CD4-positive, CD25-positive, alpha-beta regulatory T cell (primary cell): ENCODE measurements at regions not wholly inside any gene's neighbourhood (a gene's known extent, or its start where the extent isn't known, plus 50 kb on each side); places are given as distances from the start of the nearest gene placed in this dataset.

Experiments
- ATAC-seq, 2 donors: fragments of 150-1000 bp; cut with Tn5 transposase; one replicate each; pipeline ENCODE4 v1.10.0; 2021; ENCODE audit warnings: low read depth in 2 of 2, moderate number of reproducible peaks in 2 of 2, moderate library complexity in 1 of 2
- DNase-seq, 3 donors: peaks; one replicate each; pipeline versions ENCODE4 v3.0.0 to v3.0.0-alpha.2; 2012 to 2022; ENCODE audit warnings: mixed read lengths in 1 of 3
- H3K27ac ChIP-seq: one replicate; pipeline ENCODE4 v1.7.0; 2013; ENCODE audit warnings: mild to moderate bottlenecking, low read length; ENCODE audit not compliant: insufficient read depth, poor library complexity, severe bottlenecking
- H3K27me3 ChIP-seq: one replicate; pipeline ENCODE4 v1.7.0; 2013; ENCODE audit warnings: low read length; ENCODE audit not compliant: control insufficient read depth, insufficient read depth
- H3K36me3 ChIP-seq: one replicate; pipeline ENCODE4 v1.7.0; 2013; ENCODE audit warnings: mild to moderate bottlenecking, low read length, moderate library complexity; ENCODE audit not compliant: control insufficient read depth, insufficient read depth
- H3K4me1 ChIP-seq: 2 replicates; pipeline ENCODE4 v1.7.0; 2013; ENCODE audit warnings: mild to moderate bottlenecking, low read length; ENCODE audit not compliant: insufficient read depth, control insufficient read depth, poor library complexity, severe bottlenecking
- H3K4me3 ChIP-seq: one replicate; pipeline ENCODE4 v1.7.0; 2013; ENCODE audit warnings: low read depth, mild to moderate bottlenecking, low read length, moderate library complexity
- H3K9me3 ChIP-seq, 2 experiments: 1 replicate in 1 of 2; 2 replicates in 1 of 2; pipeline ENCODE4 v1.7.0; 2013; ENCODE audit warnings: low read length in 2 of 2, mild to moderate bottlenecking in 1 of 2, moderate library complexity in 1 of 2; ENCODE audit not compliant: control insufficient read depth in 2 of 2
- H3K27ac Mint-ChIP-seq, 3 donors: one replicate each; pipeline ENCODE4 v1.8.0; 2020 to 2022; ENCODE audit warnings: mild to moderate bottlenecking in 3 of 3, mixed read lengths in 3 of 3, moderate library complexity in 2 of 3
- H3K27me3 Mint-ChIP-seq: one replicate; pipeline ENCODE4 v1.8.0; 2022; ENCODE audit warnings: mild to moderate bottlenecking, mixed read lengths
- H3K36me3 Mint-ChIP-seq: one replicate; pipeline ENCODE4 v1.8.0; 2020; ENCODE audit warnings: mixed read lengths
- H3K4me1 Mint-ChIP-seq, 4 donors: one replicate each; pipeline ENCODE4 v1.8.0; 2020 to 2022; ENCODE audit warnings: mixed read lengths in 4 of 4, mild to moderate bottlenecking in 1 of 4
- H3K4me3 Mint-ChIP-seq, 4 donors: one replicate each; pipeline ENCODE4 v1.8.0; 2020 to 2022; ENCODE audit warnings: mild to moderate bottlenecking in 4 of 4, mixed read lengths in 4 of 4, moderate library complexity in 3 of 4
- H3K9me3 Mint-ChIP-seq, 7 donors: one replicate each; pipeline ENCODE4 v1.8.0; 2020 to 2022; ENCODE audit warnings: mixed read lengths in 7 of 7, mild to moderate bottlenecking in 3 of 7, moderate library complexity in 2 of 7

GRCh38 chr12:98453070-98453469 lies 62.3 kb upstream of the TMPO start:
- Mint-ChIP-seq H3K4me3 (no peak overlapping the region), H3K4me1 (peaks cover 0 to 7% (median 3%) of the 10 kb centered on the region in 4 donors), H3K36me3 (no peaks in the 10 kb centered on the region), H3K9me3 (no peaks in the 10 kb centered on the region), H3K27ac (no peak overlapping the region), H3K27me3 (peaks cover 36% of the 10 kb centered on the region)
- Histone ChIP-seq H3K9me3 (no peaks in the 10 kb centered on the region), H3K27ac (no peak overlapping the region), H3K36me3 (no peaks in the 10 kb centered on the region), H3K4me1 (peaks cover 6% of the 10 kb centered on the region), H3K27me3 (peaks cover 17% of the 10 kb centered on the region), H3K4me3 (no peak overlapping the region)
- DNase-seq (no peak), ATAC-seq (no peak)

GRCh38 chr12:98453492-98453891 lies 61.9 kb upstream of the TMPO start:
- Mint-ChIP-seq H3K36me3 (no peaks in the 10 kb centered on the region), H3K9me3 (no peaks in the 10 kb centered on the region), H3K4me3 (no peak overlapping the region), H3K4me1 (peaks cover 0 to 7% (median 3%) of the 10 kb centered on the region in 4 donors), H3K27me3 (peaks cover 32% of the 10 kb centered on the region), H3K27ac (no peak overlapping the region)
- Histone ChIP-seq H3K36me3 (no peaks in the 10 kb centered on the region), H3K27me3 (peaks cover 17% of the 10 kb centered on the region), H3K27ac (no peak overlapping the region), H3K4me3 (no peak overlapping the region), H3K9me3 (no peaks in the 10 kb centered on the region), H3K4me1 (peaks cover 6% of the 10 kb centered on the region)
- DNase-seq (no peak), ATAC-seq (no peak)

GRCh38 chr12:98456041-98456440 lies 59.3 kb upstream of the TMPO start:
- H3K4me3 Mint-ChIP-seq: peak overlapping the region in 1 of 4 donors; percentile 81
- ATAC-seq (no peak), DNase-seq (no peak)
- H3K27ac Mint-ChIP-seq: no peak overlapping the region
- Histone ChIP-seq H3K36me3 (no peaks in the 10 kb centered on the region), H3K27ac (no peak overlapping the region), H3K4me1 (peaks cover 6% of the 10 kb centered on the region), H3K4me3 (no peak overlapping the region), H3K9me3 (no peaks in the 10 kb centered on the region), H3K27me3 (peaks cover 17% of the 10 kb centered on the region)
- no peaks in the 10 kb centered on the region for H3K9me3 Mint-ChIP-seq
- H3K27me3 Mint-ChIP-seq: peaks cover 31% of the 10 kb centered on the region
- no peaks in the 10 kb centered on the region for H3K36me3 Mint-ChIP-seq
- peaks cover 0 to 7% (median 3%) of the 10 kb centered on the region in 4 donors for H3K4me1 Mint-ChIP-seq

- ATAC-seq: no peak
These were observed 58.5 kb upstream of the TMPO start for GRCh38 chr12:98456576-98457573.

GRCh38 chr12:98464190-98464589 lies 51.2 kb upstream of the TMPO start:
- no peak overlapping the region for H3K27ac ChIP-seq
- H3K4me3 ChIP-seq: no peak overlapping the region
- Mint-ChIP-seq H3K9me3 (no peaks in the 10 kb centered on the region), H3K27me3 (peaks cover 33% of the 10 kb centered on the region), H3K27ac (no peak overlapping the region), H3K4me3 (no peak overlapping the region), H3K4me1 (no peaks in the 10 kb centered on the region), H3K36me3 (no peaks in the 10 kb centered on the region)
- DNase-seq: no peak
- H3K27me3 ChIP-seq: peaks cover 2% of the 10 kb centered on the region
- no peaks in the 10 kb centered on the region for H3K9me3 ChIP-seq
- no peaks in the 10 kb centered on the region for H3K4me1 ChIP-seq
- H3K36me3 ChIP-seq: no peaks in the 10 kb centered on the region
- ATAC-seq: no peak

More at GRCh38 chr12:98456576-98457573, 58.5 kb upstream of the TMPO start:
- Histone ChIP-seq H3K27me3 (peaks cover 17% of the 10 kb centered on the region), H3K4me3 (no peak overlapping the region), H3K27ac (no peak overlapping the region), H3K9me3 (no peaks in the 10 kb centered on the region), H3K4me1 (peaks cover 6% of the 10 kb centered on the region), H3K36me3 (no peaks in the 10 kb centered on the region)
- H3K27me3 Mint-ChIP-seq: peaks cover 27% of the 10 kb centered on the region
- no peaks in the 10 kb centered on the region for H3K36me3 Mint-ChIP-seq
- H3K4me1 Mint-ChIP-seq: peaks cover 0 to 7% (median 3%) of the 10 kb centered on the region in 4 donors
- no peaks in the 10 kb centered on the region for H3K9me3 Mint-ChIP-seq
- peak in 1 of 3 donors; percentile 20 for DNase-seq
- no peak overlapping the region for H3K27ac Mint-ChIP-seq
- H3K4me3 Mint-ChIP-seq: peak overlapping the region in 3 of 4 donors; percentile 32 to 81 (median 58)

- H3K27me3 ChIP-seq: peaks cover 2% of the 10 kb centered on the region
- H3K4me1 ChIP-seq: no peaks in the 10 kb centered on the region
- no peaks in the 10 kb centered on the region for H3K4me1 Mint-ChIP-seq
- H3K27ac ChIP-seq: no peak overlapping the region
- ATAC-seq (no peak), DNase-seq (no peak)
- H3K9me3 ChIP-seq: no peaks in the 10 kb centered on the region
- H3K36me3 Mint-ChIP-seq: no peaks in the 10 kb centered on the region
- H3K27ac Mint-ChIP-seq: no peak overlapping the region
- H3K9me3 Mint-ChIP-seq: no peaks in the 10 kb centered on the region
- no peaks in the 10 kb centered on the region for H3K36me3 ChIP-seq
- H3K4me3 Mint-ChIP-seq: no peak overlapping the region
- H3K27me3 Mint-ChIP-seq: peaks cover 30% of the 10 kb centered on the region
- no peak overlapping the region for H3K4me3 ChIP-seq
These were observed 49.9 kb upstream of the TMPO start for GRCh38 chr12:98465505-98465904.
